Activated naive CD4-positive, alpha-beta T cell treated with anti-CD3 and anti-CD28 coated beads for 36 hours (primary cell): ENCODE measurements at regions not wholly inside any gene's neighbourhood (a gene's known extent, or its start where the extent isn't known, plus 50 kb on each side); places are given as distances from the start of the nearest gene placed in this dataset.
A peak's percentile ranks its signal among the peaks of the same experiment; 100 is the strongest.
"Not testable (repeated sequence)": the region's sequence is repeated elsewhere in the genome, so short reads cannot be mapped to it uniquely, and the experiment has no call there.

Source experiments
- CTCF ChIA-PET: fragments of 350-600 bp; sonication (Branson Sonifier 250); formaldehyde crosslinking; loops from one replicate; lab custom pipeline; 2021; ENCODE audit warnings: antibody characterized with exemption; lab: Charles Lee
- DNase-seq: peaks from one replicate; pipeline ENCODE4 v3.0.0-alpha.2; 2020
- H3K27ac Mint-ChIP-seq: one replicate; pipeline ENCODE4 v1.8.0; 2021; ENCODE audit warnings: mild to moderate bottlenecking, mixed read lengths
- H3K27me3 Mint-ChIP-seq: one replicate; pipeline ENCODE4 v1.8.0; 2021; ENCODE audit warnings: low read depth, mixed read lengths
- H3K36me3 Mint-ChIP-seq: one replicate; pipeline ENCODE4 v1.8.0; 2021; ENCODE audit warnings: low read depth, mixed read lengths
- H3K4me1 Mint-ChIP-seq: one replicate; pipeline ENCODE4 v1.8.0; 2021; ENCODE audit warnings: low read depth, mixed read lengths
- H3K4me3 Mint-ChIP-seq: one replicate; pipeline ENCODE4 v1.8.0; 2021; ENCODE audit warnings: mild to moderate bottlenecking, moderate library complexity, mixed read lengths
- H3K9me3 Mint-ChIP-seq: one replicate; pipeline ENCODE4 v1.8.0; 2021; ENCODE audit warnings: mixed read lengths
- intact Hi-C: fragments of 100-400 bp; cut with micrococcal nuclease; formaldehyde crosslinking; loops from one replicate; pipeline ENCODE4 v1.15.1; 2023

GRCh38 chr3:125775606-125776294 is 180.5 kb upstream of the OSBPL11 start:
- H3K36me3 Mint-ChIP-seq, H3K27me3 Mint-ChIP-seq, H3K4me1 Mint-ChIP-seq, H3K9me3 Mint-ChIP-seq, H3K4me3 Mint-ChIP-seq, intact Hi-C loops, DNase-seq, H3K27ac Mint-ChIP-seq: not testable (repeated sequence)
- CTCF ChIA-PET, result interaction anchor here (1.2 kb wide), 1 partner anchor 9 kb away, joined by 4 read pairs; no protein-coding TSS in a partner anchor

- H3K4me3 Mint-ChIP-seq, intact Hi-C loops, DNase-seq, H3K27me3 Mint-ChIP-seq, CTCF ChIA-PET, H3K36me3 Mint-ChIP-seq, H3K9me3 Mint-ChIP-seq, H3K27ac Mint-ChIP-seq, H3K4me1 Mint-ChIP-seq: not testable (repeated sequence)
Measured at GRCh38 chr3:125779276-125779675, 184.0 kb upstream of the OSBPL11 start.

- H3K27ac Mint-ChIP-seq, intact Hi-C loops, CTCF ChIA-PET, H3K4me3 Mint-ChIP-seq, H3K27me3 Mint-ChIP-seq, H3K4me1 Mint-ChIP-seq, DNase-seq, H3K9me3 Mint-ChIP-seq, H3K36me3 Mint-ChIP-seq: not testable (repeated sequence)
Measured at GRCh38 chr3:125779918-125780317, 184.6 kb upstream of the OSBPL11 start.

DNA sequence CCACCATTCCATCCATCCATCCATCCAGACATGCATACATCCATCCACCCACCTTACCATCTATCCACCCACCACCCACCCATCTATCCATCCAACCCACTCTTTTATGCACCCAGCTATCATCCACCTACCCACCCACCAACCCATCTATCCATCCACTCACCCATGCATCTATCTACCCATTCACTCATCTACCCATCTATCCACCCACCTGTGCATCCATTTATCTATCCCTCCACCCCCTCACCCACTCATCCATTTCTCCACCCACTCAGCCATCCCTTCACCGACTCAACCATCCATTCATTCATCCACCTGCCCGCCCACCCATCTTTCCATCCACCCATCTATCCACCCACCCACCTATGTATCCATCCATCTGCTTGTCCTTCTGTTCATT is 186.4 kb upstream of the OSBPL11 start:
- H3K4me3 Mint-ChIP-seq, H3K27ac Mint-ChIP-seq, H3K9me3 Mint-ChIP-seq, CTCF ChIA-PET, H3K27me3 Mint-ChIP-seq, H3K36me3 Mint-ChIP-seq, H3K4me1 Mint-ChIP-seq, intact Hi-C loops, DNase-seq: not testable (repeated sequence)

DNA sequence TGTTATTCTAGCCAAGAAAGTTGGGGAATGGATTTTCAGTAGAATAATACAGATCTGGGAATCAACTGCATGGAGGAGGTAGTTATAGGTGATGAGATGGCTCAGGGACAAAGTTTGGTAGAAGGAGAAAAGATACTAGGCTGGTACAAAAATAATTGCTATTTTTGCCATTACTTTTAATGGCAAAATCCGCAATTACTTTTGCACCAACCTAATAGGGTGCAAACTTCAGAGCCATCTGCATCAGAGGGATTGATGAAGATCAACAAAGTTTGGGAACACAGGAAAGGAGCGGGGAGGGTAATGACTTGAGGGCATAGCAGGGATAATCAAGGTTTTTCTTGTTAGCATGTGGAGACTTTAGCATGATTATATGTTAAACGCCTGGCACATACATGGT is 178.7 kb upstream of the ROPN1B start:
- CTCF ChIA-PET, H3K9me3 Mint-ChIP-seq, H3K27ac Mint-ChIP-seq, H3K36me3 Mint-ChIP-seq, H3K4me1 Mint-ChIP-seq, H3K4me3 Mint-ChIP-seq, intact Hi-C loops, DNase-seq: not testable (repeated sequence)
- peaks cover 36% of the 10 kb centered on the region for H3K27me3 Mint-ChIP-seq

GRCh38 chr3:125791021-125791420 is 178.0 kb upstream of the ROPN1B start:
- H3K9me3 Mint-ChIP-seq, intact Hi-C loops, H3K27ac Mint-ChIP-seq, CTCF ChIA-PET, H3K4me1 Mint-ChIP-seq, H3K4me3 Mint-ChIP-seq, DNase-seq, H3K36me3 Mint-ChIP-seq: not testable (repeated sequence)
- H3K27me3 Mint-ChIP-seq, result peaks cover 32% of the 10 kb centered on the region

GRCh38 chr3:125810010-125810409 is 159.0 kb upstream of the ROPN1B start:
- peaks cover 47% of the 10 kb centered on the region for H3K9me3 Mint-ChIP-seq
- intact Hi-C loops, H3K4me1 Mint-ChIP-seq, H3K27ac Mint-ChIP-seq, H3K27me3 Mint-ChIP-seq, H3K4me3 Mint-ChIP-seq, DNase-seq, H3K36me3 Mint-ChIP-seq, CTCF ChIA-PET: not testable (repeated sequence)

- H3K27me3 Mint-ChIP-seq, H3K36me3 Mint-ChIP-seq, H3K4me1 Mint-ChIP-seq, H3K4me3 Mint-ChIP-seq, H3K27ac Mint-ChIP-seq, CTCF ChIA-PET, intact Hi-C loops: not testable (repeated sequence)
- H3K9me3 Mint-ChIP-seq, result peaks cover 15% of the 10 kb centered on the region
- peak; percentile 45 for DNase-seq
Measured at GRCh38 chr3:125822175-125822574, 146.8 kb upstream of the ROPN1B start.

GRCh38 chr3:125831005-125831750 is 137.8 kb upstream of the ROPN1B start:
- CTCF ChIA-PET, DNase-seq, H3K27me3 Mint-ChIP-seq, intact Hi-C loops, H3K36me3 Mint-ChIP-seq, H3K4me1 Mint-ChIP-seq, H3K27ac Mint-ChIP-seq, H3K4me3 Mint-ChIP-seq: not testable (repeated sequence)
- peaks cover 15% of the 10 kb centered on the region for H3K9me3 Mint-ChIP-seq

- intact Hi-C loops, H3K36me3 Mint-ChIP-seq, H3K4me1 Mint-ChIP-seq, H3K27ac Mint-ChIP-seq, H3K27me3 Mint-ChIP-seq, DNase-seq, H3K9me3 Mint-ChIP-seq, H3K4me3 Mint-ChIP-seq: not testable (repeated sequence)
- CTCF ChIA-PET, result interaction anchor here (0.6 kb wide), 1 partner anchor 47 kb away, joined by 6 read pairs; no protein-coding TSS in a partner anchor
Measured at GRCh38 chr3:125835562-125835961, 133.4 kb upstream of the ROPN1B start.

DNA sequence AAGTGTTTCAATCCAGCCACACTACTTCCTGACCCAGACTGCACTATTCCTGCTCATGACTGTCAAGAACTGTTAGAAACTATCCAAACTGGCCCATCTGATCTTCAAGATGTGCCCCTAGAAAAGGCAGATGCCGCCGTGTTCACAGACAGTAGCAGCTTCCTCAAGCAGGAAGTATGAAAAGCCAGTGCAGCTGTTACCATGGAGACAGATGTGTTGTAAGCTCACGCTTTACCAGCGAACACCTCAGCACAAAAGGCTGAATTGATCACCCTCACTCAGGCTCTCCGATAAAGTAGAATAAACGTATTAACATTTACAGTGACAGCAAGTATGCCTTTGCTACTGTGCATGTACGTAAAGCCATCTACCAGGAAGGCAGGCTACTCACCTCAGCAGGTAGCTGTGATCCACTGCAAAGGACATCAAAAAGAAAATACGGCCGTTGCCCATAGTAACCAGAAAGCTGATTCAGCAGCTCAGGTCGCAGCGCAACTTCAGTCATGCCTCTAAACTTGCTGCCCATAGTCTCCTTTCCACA is 132.9 kb upstream of the ROPN1B start:
- H3K27ac Mint-ChIP-seq, H3K4me3 Mint-ChIP-seq: not testable (repeated sequence)
- DNase-seq, result peak; percentile 17

GRCh38 chr3:125836786-125837185 is 132.2 kb upstream of the ROPN1B start:
- H3K9me3 Mint-ChIP-seq, DNase-seq, H3K36me3 Mint-ChIP-seq, H3K27ac Mint-ChIP-seq, intact Hi-C loops, H3K4me3 Mint-ChIP-seq, H3K4me1 Mint-ChIP-seq, H3K27me3 Mint-ChIP-seq: not testable (repeated sequence)
- CTCF ChIA-PET, result interaction anchor here (0.6 kb wide), 1 partner anchor 684 kb away, joined by 3 read pairs; no protein-coding TSS in a partner anchor

More for the DNA sequence above, 132.9 kb upstream of the ROPN1B start:
- H3K36me3 Mint-ChIP-seq, H3K9me3 Mint-ChIP-seq, H3K4me1 Mint-ChIP-seq, H3K27me3 Mint-ChIP-seq, intact Hi-C loops: not testable (repeated sequence)
- CTCF ChIA-PET, result interaction anchor here (0.6 kb wide), 1 partner anchor 48 kb away, joined by 6 read pairs; no protein-coding TSS in a partner anchor
